Heart left ventricle (tissue), 13 donors: ENCODE measurements at regions not wholly inside any gene's neighbourhood (a gene's known extent, or its start where the extent isn't known, plus 50 kb on each side); places are given as distances from the start of the nearest gene placed in this dataset.

Experiments used
- POLR2A ChIP-seq, 2 donors: fragments of 450-650 bp; IDR thresholded peaks; one replicate each; pipeline ENCODE4 v1.6.1; 2017; ENCODE audit warnings: antibody characterized with exemption in 2 of 2, mild to moderate bottlenecking in 2 of 2, moderate library complexity in 2 of 2
- TF ChIP-seq, protein P1 (sequence below), 12 donors: fragments of 200-600 bp; sonication (generic) in 4 of 12; IDR thresholded peaks; one replicate each; pipeline versions ENCODE4 v1.5.0 to v1.8.0; 2018 to 2022; ENCODE audit warnings: antibody characterized with exemption in 12 of 12, mild to moderate bottlenecking in 5 of 12
- donor health status: ischemic (EF 13 %, LVEDD 7.1; RV severe dilation, severe dysfunction).
- donor health status: DM: no; HTN: yes; CAD: no.
- donor health status: DM: no; HTN: no; CAD: no.
- donor health status: ischemic (EF 25% LVEDD 6.9; RV normal size, moderate dysfunction).
- donor health status: ischemic (EF 25% LVEDD 5.7; RV mildly dilated, moderate dysfunction).
- donor health status: ischemic (EF 35%, LVEDD 5.7; RV mildly dilated, moderate dysfunction).
- donor health status: nonischemic (EF 11% LVEDD 7.7; RV severe dilation, severe dysfunction).
- donor health status: DM: yes; HTN: yes; CAD: no.
- donor health status: PGD.
- donor health status: ischemic (EF 29% LVEDD 5.4; RV normal size, mild dysfunction).
- donor health status: nonischemic (EF 23%, LVEDD 6.1; RV moderate dilation, normal function).

DNA sequence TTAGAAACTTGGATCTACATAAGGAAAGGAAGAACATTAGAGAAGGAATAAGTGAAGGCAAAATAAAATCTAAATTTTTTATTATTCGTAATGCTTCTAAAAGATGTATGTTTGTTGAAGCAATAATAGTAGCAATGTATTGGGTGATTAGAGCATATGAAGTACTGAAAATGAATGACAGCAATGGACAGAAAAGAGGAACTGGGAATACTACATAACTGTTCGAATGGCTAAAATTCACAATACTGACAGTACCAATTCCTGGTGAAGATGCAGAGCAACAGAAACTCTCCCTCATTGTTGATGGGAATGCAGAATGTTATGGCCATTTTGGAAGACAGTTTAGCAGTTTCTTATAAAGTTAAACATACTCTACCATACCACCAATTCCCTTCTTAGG is 177.3 kb upstream of the SPEF2 start:
- TF ChIP-seq, protein P1, sequence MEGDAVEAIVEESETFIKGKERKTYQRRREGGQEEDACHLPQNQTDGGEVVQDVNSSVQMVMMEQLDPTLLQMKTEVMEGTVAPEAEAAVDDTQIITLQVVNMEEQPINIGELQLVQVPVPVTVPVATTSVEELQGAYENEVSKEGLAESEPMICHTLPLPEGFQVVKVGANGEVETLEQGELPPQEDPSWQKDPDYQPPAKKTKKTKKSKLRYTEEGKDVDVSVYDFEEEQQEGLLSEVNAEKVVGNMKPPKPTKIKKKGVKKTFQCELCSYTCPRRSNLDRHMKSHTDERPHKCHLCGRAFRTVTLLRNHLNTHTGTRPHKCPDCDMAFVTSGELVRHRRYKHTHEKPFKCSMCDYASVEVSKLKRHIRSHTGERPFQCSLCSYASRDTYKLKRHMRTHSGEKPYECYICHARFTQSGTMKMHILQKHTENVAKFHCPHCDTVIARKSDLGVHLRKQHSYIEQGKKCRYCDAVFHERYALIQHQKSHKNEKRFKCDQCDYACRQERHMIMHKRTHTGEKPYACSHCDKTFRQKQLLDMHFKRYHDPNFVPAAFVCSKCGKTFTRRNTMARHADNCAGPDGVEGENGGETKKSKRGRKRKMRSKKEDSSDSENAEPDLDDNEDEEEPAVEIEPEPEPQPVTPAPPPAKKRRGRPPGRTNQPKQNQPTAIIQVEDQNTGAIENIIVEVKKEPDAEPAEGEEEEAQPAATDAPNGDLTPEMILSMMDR (IDR thresholded peaks at IDR 0.05), result no peak
- no peak for TF ChIP-seq POLR2A (IDR thresholded peaks at IDR 0.05)
